ENCODE measurements at regions not wholly inside any gene's neighbourhood (a gene's known extent, or its start where the extent isn't known, plus 50 kb on each side); places are given as distances from the start of the nearest gene placed in this dataset.
"Not testable (repeated sequence)": the region's sequence is repeated elsewhere in the genome, so short reads cannot be mapped to it uniquely, and the experiment has no call there.

GRCh38 chr2:150066490-150066889, 421.0 kb downstream of the RND3 start:
- Mint-ChIP-seq H3K27ac (ENCODE audit: unreplicated experiment) (no peak overlapping the region), H3K27me3 (ENCODE audit: low read depth) (no peaks in the 10 kb centered on the region), H3K9me3 (no peaks in the 10 kb centered on the region), H3K4me3 (no peak overlapping the region), H3K36me3 (ENCODE audit: low read depth) (no peaks in the 10 kb centered on the region), H3K4me1 (peaks cover 36% of the 10 kb centered on the region)
- TF ChIP-seq CTCF (conservative IDR thresholded peaks at IDR 0.05): no peak
- DNase-seq (ENCODE audit: low read depth, low spot score): no peak

- peaks cover 48% of the 10 kb centered on the region for H3K4me1 Mint-ChIP-seq
- TF ChIP-seq CTCF (conservative IDR thresholded peaks at IDR 0.05): no peak
- no peaks in the 10 kb centered on the region for H3K27me3 Mint-ChIP-seq (ENCODE audit: low read depth)
- H3K27ac Mint-ChIP-seq (ENCODE audit: unreplicated experiment): peak overlapping the region; percentile 54
- DNase-seq (ENCODE audit: low read depth, low spot score): peak; percentile 15
- no peaks in the 10 kb centered on the region for H3K36me3 Mint-ChIP-seq (ENCODE audit: low read depth)
- no peaks in the 10 kb centered on the region for H3K9me3 Mint-ChIP-seq
- peak overlapping the region; percentile 22 for H3K4me3 Mint-ChIP-seq
Observed at GRCh38 chr2:150063931-150064548, 423.4 kb downstream of the RND3 start.

GRCh38 chr2:150063432-150063889, 424.0 kb downstream of the RND3 start:
- TF ChIP-seq CTCF (conservative IDR thresholded peaks at IDR 0.05): no peak
- H3K36me3 Mint-ChIP-seq (ENCODE audit: low read depth): no peaks in the 10 kb centered on the region
- no peaks in the 10 kb centered on the region for H3K27me3 Mint-ChIP-seq (ENCODE audit: low read depth)
- peak overlapping the region; percentile 54 for H3K27ac Mint-ChIP-seq (ENCODE audit: unreplicated experiment)
- peak overlapping the region; percentile 22 for H3K4me3 Mint-ChIP-seq
- H3K9me3 Mint-ChIP-seq: no peaks in the 10 kb centered on the region
- DNase-seq (ENCODE audit: low read depth, low spot score): no peak
- H3K4me1 Mint-ChIP-seq: peaks cover 48% of the 10 kb centered on the region

- Mint-ChIP-seq H3K27me3 (ENCODE audit: low read depth) (no peaks in the 10 kb centered on the region), H3K27ac (ENCODE audit: unreplicated experiment) (no peak overlapping the region), H3K4me1 (peaks cover 48% of the 10 kb centered on the region), H3K9me3 (peaks cover 7% of the 10 kb centered on the region), H3K36me3 (ENCODE audit: low read depth) (peaks cover 5% of the 10 kb centered on the region), H3K4me3 (no peak overlapping the region)
- no peak for DNase-seq (ENCODE audit: low read depth, low spot score)
- TF ChIP-seq CTCF (conservative IDR thresholded peaks at IDR 0.05): no peak
Observed at GRCh38 chr2:150062416-150062815, 425.1 kb downstream of the RND3 start.

- Mint-ChIP-seq H3K4me3 (peak overlapping the region; percentile 36), H3K36me3 (ENCODE audit: low read depth) (peaks cover 7% of the 10 kb centered on the region), H3K27me3 (ENCODE audit: low read depth) (no peaks in the 10 kb centered on the region), H3K9me3 (peaks cover 11% of the 10 kb centered on the region), H3K4me1 (peaks cover 44% of the 10 kb centered on the region), H3K27ac (ENCODE audit: unreplicated experiment) (no peak overlapping the region)
- no peak for DNase-seq (ENCODE audit: low read depth, low spot score)
- no peak for TF ChIP-seq CTCF (conservative IDR thresholded peaks at IDR 0.05)
Observed at GRCh38 chr2:150060341-150060740, 427.1 kb downstream of the RND3 start.

GRCh38 chr2:150059676-150060075, 427.8 kb downstream of the RND3 start:
- not testable (repeated sequence) for H3K27me3 Mint-ChIP-seq (ENCODE audit: low read depth); H3K36me3 Mint-ChIP-seq (ENCODE audit: low read depth); H3K27ac Mint-ChIP-seq (ENCODE audit: unreplicated experiment); H3K4me3 Mint-ChIP-seq; DNase-seq (ENCODE audit: low read depth, low spot score)
- H3K4me1 Mint-ChIP-seq: peaks cover 43% of the 10 kb centered on the region
- H3K9me3 Mint-ChIP-seq: peaks cover 13% of the 10 kb centered on the region
